Mesendoderm (in vitro differentiated cells): ENCODE measurements at regions not wholly inside any gene's neighbourhood (a gene's known extent, or its start where the extent isn't known, plus 50 kb on each side); places are given as distances from the start of the nearest gene placed in this dataset.

Experiments
- DNase-seq: peaks from one replicate; pipeline ENCODE4 v3.0.0; 2013
- H2AK5ac ChIP-seq: 2 replicates; pipeline ENCODE4 v1.6.1; 2013; ENCODE audit warnings: low read length, inconsistent platforms
- H2BK120ac ChIP-seq: 2 replicates; pipeline ENCODE4 v1.6.1; 2013; ENCODE audit warnings: low read depth, mild to moderate bottlenecking, low read length, moderate library complexity, mixed read lengths
- H2BK15ac ChIP-seq: replicated peaks from 2 replicates; pipeline ENCODE4 v1.6.1; 2013; ENCODE audit warnings: low read depth, mild to moderate bottlenecking, moderate library complexity
- H2BK5ac ChIP-seq: 2 replicates; pipeline ENCODE4 v1.6.1; 2013; ENCODE audit warnings: low read length, inconsistent platforms
- H3K18ac ChIP-seq: 2 replicates; pipeline ENCODE4 v1.6.1; 2013; ENCODE audit warnings: mild to moderate bottlenecking, low read length, mixed read lengths
- H3K23ac ChIP-seq: one replicate; pipeline ENCODE4 v1.6.1; 2013; ENCODE audit warnings: low read length
- H3K27ac ChIP-seq: 2 replicates; pipeline ENCODE4 v1.5.1; 2013; ENCODE audit warnings: low read depth, mild to moderate bottlenecking, inconsistent platforms, low read length, moderate library complexity
- H3K27me3 ChIP-seq: 2 replicates; pipeline ENCODE4 v1.6.1; 2013; ENCODE audit warnings: low read length, control low read depth, mild to moderate bottlenecking, inconsistent platforms; ENCODE audit not compliant: insufficient read depth, poor library complexity
- H3K36me3 ChIP-seq: 2 replicates; pipeline ENCODE4 v1.6.1; 2013; ENCODE audit warnings: low read length, inconsistent platforms; ENCODE audit not compliant: control insufficient read depth, insufficient read depth
- H3K4ac ChIP-seq: one replicate; pipeline ENCODE4 v1.6.1; 2013; ENCODE audit warnings: low read depth, mild to moderate bottlenecking, low read length, moderate library complexity
- H3K4me1 ChIP-seq: 2 replicates; pipeline ENCODE4 v1.6.1; 2013; ENCODE audit warnings: low read depth, low read length, inconsistent platforms; ENCODE audit not compliant: control insufficient read depth
- H3K4me2 ChIP-seq: 2 replicates; pipeline ENCODE4 v1.6.1; 2013; ENCODE audit warnings: low read length
- H3K4me3 ChIP-seq: 2 replicates; pipeline ENCODE4 v1.5.1; 2013; ENCODE audit warnings: mild to moderate bottlenecking, low read length
- H3K56ac ChIP-seq: one replicate; pipeline ENCODE4 v1.6.1; 2013; ENCODE audit warnings: low read length
- H3K79me1 ChIP-seq: 2 replicates; pipeline ENCODE4 v1.6.1; 2013; ENCODE audit warnings: low read length, inconsistent platforms
- H3K79me2 ChIP-seq: 2 replicates; pipeline ENCODE4 v1.6.1; 2013; ENCODE audit warnings: mild to moderate bottlenecking, low read length; ENCODE audit not compliant: control insufficient read depth, insufficient read depth
- H3K9ac ChIP-seq: 2 replicates; pipeline ENCODE4 v1.6.1; 2013; ENCODE audit warnings: low read length, inconsistent platforms
- H4K5ac ChIP-seq: one replicate; pipeline ENCODE4 v1.6.1; 2013; ENCODE audit warnings: low read length
- H4K8ac ChIP-seq: one replicate; pipeline ENCODE4 v1.6.1; 2013; ENCODE audit warnings: low read depth, mild to moderate bottlenecking, control low read depth, low read length, moderate library complexity
- WGBS: extraction: QIAGEN DNeasy Blood & Tissue Kit; methylation state at CpG from one replicate; pipeline ENCODE4 v1.1.7; 2013; ENCODE audit warnings: low lambda C conversion rate, missing lambda C conversion rate; ENCODE audit not compliant: insufficient coverage; ENCODE audit errors: extremely low coverage; 5-methylcytosine and 5-hydroxymethylcytosine counted together

DNA sequence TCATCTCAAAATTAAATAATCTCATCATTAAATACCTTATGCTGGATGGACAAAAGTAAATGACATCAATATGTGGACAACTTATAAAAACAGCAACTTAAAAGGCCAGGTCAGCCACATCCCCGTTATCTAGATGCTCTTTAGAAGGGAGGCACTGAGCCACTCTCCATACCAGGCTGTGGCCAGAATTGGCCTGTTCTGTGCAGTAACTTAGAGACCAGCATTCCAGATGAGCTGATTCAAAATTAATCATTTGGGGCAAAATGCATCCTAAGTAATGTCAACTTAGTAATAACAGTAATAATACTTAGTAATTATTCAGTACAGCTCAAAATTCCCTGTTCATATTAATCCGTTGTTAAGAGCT, 373.6 kb downstream of the FBXW7 start:
- DNase-seq: no peak
- Histone ChIP-seq H2BK120ac (no peak overlapping the region), H3K23ac (no peak overlapping the region), H2AK5ac (no peak overlapping the region), H4K5ac (no peak overlapping the region), H3K56ac (no peak overlapping the region), H3K4me1 (peaks cover 3% of the 10 kb centered on the region), H3K27me3 (no peaks in the 10 kb centered on the region), H3K79me2 (no peaks in the 10 kb centered on the region), H2BK5ac (no peak overlapping the region), H3K27ac (no peak overlapping the region), H3K79me1 (no peaks in the 10 kb centered on the region), H3K4me3 (no peak overlapping the region), H2BK15ac (no peak overlapping the region), H3K36me3 (no peaks in the 10 kb centered on the region), H3K4me2 (no peak overlapping the region), H3K4ac (no peak overlapping the region), H3K18ac (no peak overlapping the region), H3K9ac (no peak overlapping the region), H4K8ac (no peak overlapping the region)
- WGBS: no CpG with 5 or more reads among the region's 2 CpGs

DNA sequence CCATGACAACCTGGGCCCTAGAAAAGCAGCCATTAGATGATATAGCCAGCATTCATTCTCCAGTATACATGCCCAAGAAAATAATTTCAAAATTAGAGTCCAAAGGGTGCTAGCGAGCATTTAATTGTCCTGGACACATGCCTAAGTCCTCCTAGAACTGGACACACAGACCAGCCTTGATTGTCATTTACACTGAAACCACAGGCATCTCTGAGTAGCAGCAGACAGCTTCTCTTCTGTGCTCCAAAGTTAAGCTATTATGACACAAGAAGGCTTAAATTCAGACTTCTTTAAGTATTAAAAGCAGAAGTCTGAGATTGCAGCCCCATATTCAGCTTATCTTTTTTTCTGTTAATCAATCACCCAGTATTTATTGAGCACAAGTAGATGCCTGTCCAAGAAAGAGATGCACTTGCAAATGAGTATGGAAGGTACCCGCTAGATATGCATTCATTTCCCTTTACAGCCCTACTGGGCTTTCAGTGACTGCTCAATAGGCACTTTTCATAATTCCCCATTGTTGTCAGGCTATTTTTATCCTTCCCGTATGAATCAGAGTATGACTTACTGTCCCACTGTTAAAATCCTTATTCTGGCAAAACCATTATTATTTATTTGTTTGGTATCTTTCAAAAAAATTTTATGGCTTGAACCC, 374.1 kb downstream of the FBXW7 start:
- Histone ChIP-seq H3K36me3 (no peaks in the 10 kb centered on the region), H4K8ac (no peak overlapping the region), H2BK120ac (no peak overlapping the region), H3K79me2 (no peaks in the 10 kb centered on the region), H3K4me2 (no peak overlapping the region), H3K4ac (no peak overlapping the region), H3K4me1 (peaks cover 3% of the 10 kb centered on the region), H3K56ac (no peak overlapping the region), H3K79me1 (no peaks in the 10 kb centered on the region), H2AK5ac (no peak overlapping the region), H2BK15ac (no peak overlapping the region), H3K27me3 (no peaks in the 10 kb centered on the region), H3K4me3 (no peak overlapping the region), H3K18ac (no peak overlapping the region), H3K27ac (no peak overlapping the region), H2BK5ac (no peak overlapping the region), H3K9ac (no peak overlapping the region), H3K23ac (no peak overlapping the region), H4K5ac (no peak overlapping the region)
- DNase-seq: no peak
- no CpG with 5 or more reads among the region's 3 CpGs for WGBS

DNA sequence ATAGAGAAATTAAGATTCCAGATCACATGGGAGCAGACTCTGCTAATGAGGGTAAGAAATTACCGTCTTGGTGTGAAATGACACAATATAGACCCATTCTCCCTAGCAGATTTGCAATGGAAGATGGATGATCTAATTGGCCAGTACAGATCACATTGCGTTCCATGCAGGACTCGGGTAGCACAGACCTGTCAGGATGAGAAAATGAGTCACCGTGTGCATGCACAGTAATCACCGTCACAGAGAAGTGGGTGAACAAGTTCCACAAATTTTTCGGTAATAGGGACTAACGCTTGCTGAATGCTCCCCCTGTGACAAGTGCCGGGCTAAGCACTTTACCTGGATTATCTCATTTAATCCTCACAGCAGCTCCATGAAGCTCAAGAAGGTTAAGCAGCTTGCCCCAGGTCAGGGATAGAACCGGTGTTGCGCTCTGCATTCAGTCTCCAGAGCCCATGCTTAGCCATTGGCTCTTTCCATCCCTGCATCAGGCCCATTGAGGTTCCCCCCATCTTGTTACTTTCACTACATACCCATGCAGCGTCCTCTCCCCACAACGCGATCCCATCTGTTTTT, 375.6 kb downstream of the FBXW7 start:
- H2BK120ac ChIP-seq: no peak overlapping the region
- H2AK5ac ChIP-seq: no peak overlapping the region
- H3K79me1 ChIP-seq: no peaks in the 10 kb centered on the region
- no peak overlapping the region for H3K56ac ChIP-seq
- H3K36me3 ChIP-seq: no peaks in the 10 kb centered on the region
- H3K4me2 ChIP-seq: no peak overlapping the region
- no CpG with 5 or more reads among the region's 13 CpGs for WGBS
- H3K4ac ChIP-seq: no peak overlapping the region
- H3K18ac ChIP-seq: no peak overlapping the region
- H4K8ac ChIP-seq: no peak overlapping the region
- H3K27me3 ChIP-seq: no peaks in the 10 kb centered on the region
- H3K4me3 ChIP-seq: no peak overlapping the region
- no peak overlapping the region for H3K9ac ChIP-seq
- no peak overlapping the region for H3K27ac ChIP-seq
- no peak overlapping the region for H2BK15ac ChIP-seq
- H3K23ac ChIP-seq: no peak overlapping the region
- no peak for DNase-seq
- no peaks in the 10 kb centered on the region for H3K79me2 ChIP-seq
- H2BK5ac ChIP-seq: no peak overlapping the region
- H4K5ac ChIP-seq: no peak overlapping the region
- peaks cover 3% of the 10 kb centered on the region for H3K4me1 ChIP-seq

DNA sequence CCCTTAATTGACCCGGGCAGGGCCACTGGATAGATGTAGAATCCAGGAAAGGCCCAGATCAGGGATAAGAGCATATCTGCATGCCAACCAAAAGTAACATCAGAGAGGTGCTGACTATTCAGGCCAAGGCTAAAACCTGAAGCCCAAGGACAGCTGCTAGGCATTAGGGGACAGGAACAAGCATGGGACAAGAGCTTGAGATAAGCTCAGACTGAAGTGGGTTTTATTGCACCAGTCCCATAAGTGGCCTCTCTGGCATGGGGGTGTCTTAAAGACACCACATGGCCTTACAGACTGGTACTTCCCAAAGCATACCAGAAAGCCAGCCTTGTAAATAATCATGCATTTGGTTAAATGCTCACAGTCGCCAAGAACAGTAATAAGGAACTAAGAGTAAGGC, 376.1 kb downstream of the FBXW7 start:
- Histone ChIP-seq H2BK15ac (no peak overlapping the region), H3K23ac (no peak overlapping the region), H3K36me3 (no peaks in the 10 kb centered on the region), H3K4me3 (no peak overlapping the region), H3K4me1 (peaks cover 3% of the 10 kb centered on the region), H2AK5ac (no peak overlapping the region), H3K79me1 (no peaks in the 10 kb centered on the region), H3K4me2 (no peak overlapping the region), H3K56ac (no peak overlapping the region), H4K8ac (no peak overlapping the region), H3K27ac (no peak overlapping the region), H3K79me2 (no peaks in the 10 kb centered on the region), H3K27me3 (no peaks in the 10 kb centered on the region), H2BK5ac (no peak overlapping the region), H3K4ac (no peak overlapping the region), H3K9ac (no peak overlapping the region), H2BK120ac (no peak overlapping the region), H4K5ac (no peak overlapping the region), H3K18ac (no peak overlapping the region)
- DNase-seq: no peak
- no CpG with 5 or more reads among the region's 2 CpGs for WGBS

DNA sequence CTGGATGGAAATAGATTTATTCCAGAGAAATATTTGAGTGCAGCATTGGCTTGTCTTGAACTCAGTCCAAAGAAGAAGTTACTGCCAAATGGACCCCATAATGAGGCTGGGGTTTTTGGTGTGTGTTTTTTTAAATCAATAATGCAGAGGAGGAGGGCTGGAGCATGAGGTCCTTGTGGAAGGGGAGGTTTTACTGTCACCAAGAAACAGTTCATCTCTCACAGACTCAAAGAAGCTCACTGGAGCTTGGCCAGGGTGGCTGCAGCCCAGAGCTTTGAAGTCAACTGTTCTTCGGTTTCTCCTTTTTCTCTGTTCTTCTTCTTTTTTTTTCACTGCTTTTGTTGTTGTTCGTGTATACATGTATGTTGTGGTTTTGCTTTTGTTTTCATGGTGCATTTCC, 377.7 kb downstream of the FBXW7 start:
- DNase-seq: no peak
- no peak overlapping the region for H3K4me3 ChIP-seq
- H4K5ac ChIP-seq: no peak overlapping the region
- WGBS: no CpG with 5 or more reads among the region's 2 CpGs
- H2BK5ac ChIP-seq: no peak overlapping the region
- H3K36me3 ChIP-seq: no peaks in the 10 kb centered on the region
- no peak overlapping the region for H2BK120ac ChIP-seq
- H3K79me2 ChIP-seq: no peaks in the 10 kb centered on the region
- H3K27ac ChIP-seq: no peak overlapping the region
- H3K9ac ChIP-seq: no peak overlapping the region
- no peak overlapping the region for H2BK15ac ChIP-seq
- no peaks in the 10 kb centered on the region for H3K79me1 ChIP-seq
- H3K23ac ChIP-seq: no peak overlapping the region
- no peak overlapping the region for H4K8ac ChIP-seq
- no peak overlapping the region for H3K56ac ChIP-seq
- no peaks in the 10 kb centered on the region for H3K27me3 ChIP-seq
- H3K18ac ChIP-seq: no peak overlapping the region
- no peaks in the 10 kb centered on the region for H3K4me1 ChIP-seq
- no peak overlapping the region for H3K4me2 ChIP-seq
- H3K4ac ChIP-seq: no peak overlapping the region
- no peak overlapping the region for H2AK5ac ChIP-seq

DNA sequence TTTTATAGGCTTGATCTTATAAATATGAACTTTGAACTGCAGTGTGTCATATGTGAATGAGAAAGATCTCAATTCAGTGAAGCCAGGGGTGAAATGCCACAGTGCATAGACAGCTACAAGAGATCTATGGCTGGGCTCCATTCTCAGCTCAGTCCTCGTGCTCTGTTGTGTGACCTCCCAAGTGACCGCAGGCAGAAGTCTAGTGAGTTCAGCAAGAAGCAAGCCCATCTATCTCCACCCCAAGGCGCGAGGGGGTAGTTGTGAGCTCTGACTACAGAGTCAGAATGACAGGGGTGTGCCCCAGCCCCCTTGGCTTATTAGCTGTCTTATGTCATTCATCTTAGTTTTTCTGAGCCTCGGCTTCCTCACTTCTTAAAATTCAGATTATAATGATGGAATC, 378.3 kb downstream of the FBXW7 start:
- no peaks in the 10 kb centered on the region for H3K79me1 ChIP-seq
- H3K56ac ChIP-seq: no peak overlapping the region
- no peak overlapping the region for H3K23ac ChIP-seq
- no peak overlapping the region for H3K27ac ChIP-seq
- no peak overlapping the region for H2AK5ac ChIP-seq
- no peak overlapping the region for H3K18ac ChIP-seq
- H3K4ac ChIP-seq: no peak overlapping the region
- no peak overlapping the region for H2BK15ac ChIP-seq
- no peaks in the 10 kb centered on the region for H3K79me2 ChIP-seq
- H3K4me1 ChIP-seq: no peaks in the 10 kb centered on the region
- H3K4me2 ChIP-seq: no peak overlapping the region
- no peak overlapping the region for H4K8ac ChIP-seq
- no peak overlapping the region for H4K5ac ChIP-seq
- H3K4me3 ChIP-seq: no peak overlapping the region
- no CpG with 5 or more reads among the region's 5 CpGs for WGBS
- no peak for DNase-seq
- H3K27me3 ChIP-seq: no peaks in the 10 kb centered on the region
- no peak overlapping the region for H2BK120ac ChIP-seq
- no peaks in the 10 kb centered on the region for H3K36me3 ChIP-seq
- H3K9ac ChIP-seq: no peak overlapping the region
- H2BK5ac ChIP-seq: no peak overlapping the region
